Stimulated activated effector memory CD8-positive, alpha-beta T cell treated with anti-CD3 and anti-CD28 coated beads, Interleukin-12 subunit alpha, Interleukin-12 subunit beta, amount 100 ng/mL, for 72 hours (primary cell): ENCODE measurements at regions not wholly inside any gene's neighbourhood (a gene's known extent, or its start where the extent isn't known, plus 50 kb on each side); places are given as distances from the start of the nearest gene placed in this dataset.
A peak's percentile ranks its signal among the peaks of the same experiment; 100 is the strongest.
"Not testable (repeated sequence)": the region's sequence is repeated elsewhere in the genome, so short reads cannot be mapped to it uniquely, and the experiment has no call there.

Source experiments
- ATAC-seq: fragments of 150-1000 bp; cut with Tn5 transposase; 2 replicates; pipeline ENCODE4 v1.10.0; 2021
- DNase-seq, 2 donors: peaks; one replicate each; pipeline ENCODE4 v3.0.0; 2021 to 2022; ENCODE audit warnings: low spot score in 2 of 2
- H3K27ac Mint-ChIP-seq: one replicate; pipeline ENCODE4 v1.8.0; 2022; ENCODE audit warnings: mild to moderate bottlenecking, mixed read lengths
- H3K36me3 Mint-ChIP-seq: one replicate; pipeline ENCODE4 v1.8.0; 2022; ENCODE audit warnings: mild to moderate bottlenecking, mixed read lengths
- H3K4me1 Mint-ChIP-seq: one replicate; pipeline ENCODE4 v1.8.0; 2022; ENCODE audit warnings: mixed read lengths
- H3K4me3 Mint-ChIP-seq: one replicate; pipeline ENCODE4 v1.8.0; 2022; ENCODE audit warnings: mild to moderate bottlenecking, mixed read lengths
- H3K9me3 Mint-ChIP-seq: one replicate; pipeline ENCODE4 v1.8.0; 2022; ENCODE audit warnings: mixed read lengths

DNA sequence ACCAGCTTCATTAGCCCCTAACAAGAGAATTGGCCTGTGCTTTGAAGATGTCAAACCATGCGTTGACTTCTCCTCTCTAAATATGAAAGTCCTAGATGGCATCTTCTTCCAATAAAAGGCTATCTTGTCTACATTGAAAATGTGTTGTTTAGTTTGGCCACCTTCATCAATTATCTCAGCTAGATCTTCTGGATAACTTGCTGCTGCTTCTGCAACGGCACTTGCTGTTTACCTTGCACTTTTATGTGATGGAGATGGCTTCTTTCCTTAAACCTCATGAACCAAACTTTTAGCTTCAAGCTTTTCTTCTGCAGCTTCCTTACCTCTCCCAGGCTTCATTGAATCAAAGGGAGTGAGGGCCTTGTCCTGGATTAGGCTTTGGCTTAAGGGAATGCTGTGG, 58.6 kb upstream of the CSNK1E start:
- DNase-seq, ATAC-seq, H3K4me3 Mint-ChIP-seq: not testable (repeated sequence)
- Mint-ChIP-seq H3K9me3 (peaks cover 12% of the 10 kb centered on the region), H3K27ac (peak overlapping the region; percentile 35), H3K36me3 (peaks cover 26% of the 10 kb centered on the region), H3K4me1 (peaks cover 44% of the 10 kb centered on the region)

DNA sequence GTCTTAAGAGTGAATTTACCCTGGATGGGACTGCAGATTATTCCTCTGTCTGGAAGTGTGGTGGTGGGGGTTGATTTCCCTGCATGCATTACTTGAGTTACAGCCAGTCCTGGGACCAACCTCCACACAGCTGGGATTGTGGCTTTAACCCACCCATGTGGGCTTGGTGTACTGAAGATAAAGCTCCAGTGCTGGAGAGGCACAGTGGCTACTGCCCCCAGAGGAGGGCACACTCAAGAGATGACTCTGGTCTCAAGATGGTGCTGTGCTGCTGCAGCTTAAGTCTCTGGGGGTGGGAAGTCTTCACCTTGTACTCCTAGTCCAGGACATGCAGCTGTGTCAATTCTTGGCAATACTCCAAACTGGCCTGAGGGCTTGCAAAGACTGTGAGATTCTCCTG, 57.8 kb upstream of the CSNK1E start:
- peak overlapping the region; percentile 88 for H3K27ac Mint-ChIP-seq
- peaks cover 12% of the 10 kb centered on the region for H3K9me3 Mint-ChIP-seq
- ATAC-seq, DNase-seq: not testable (repeated sequence)
- peak overlapping the region; percentile 55 for H3K4me3 Mint-ChIP-seq
- peaks cover 19% of the 10 kb centered on the region for H3K36me3 Mint-ChIP-seq
- H3K4me1 Mint-ChIP-seq, result peaks cover 44% of the 10 kb centered on the region

DNA sequence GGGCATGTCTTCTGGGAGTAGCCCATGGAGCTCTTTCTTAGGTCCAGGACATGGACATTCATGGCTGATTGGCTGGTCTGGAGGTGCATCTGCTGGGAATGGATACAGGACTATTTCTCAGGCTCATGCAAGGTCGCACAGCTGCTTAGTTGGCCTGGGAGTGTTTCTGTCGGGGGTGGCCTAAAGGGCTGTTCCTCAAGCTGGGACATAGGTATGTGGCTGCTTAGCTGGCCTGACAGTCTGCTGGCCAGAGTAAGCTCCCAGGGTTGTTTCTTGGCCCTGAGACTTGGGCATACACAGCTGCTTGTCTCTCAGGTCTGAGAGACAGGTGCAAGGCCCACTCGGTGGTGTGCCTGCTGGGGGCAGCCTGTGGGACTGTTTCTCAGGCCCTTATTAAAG, 57.2 kb upstream of the CSNK1E start:
- H3K4me1 Mint-ChIP-seq, result peaks cover 44% of the 10 kb centered on the region

DNA sequence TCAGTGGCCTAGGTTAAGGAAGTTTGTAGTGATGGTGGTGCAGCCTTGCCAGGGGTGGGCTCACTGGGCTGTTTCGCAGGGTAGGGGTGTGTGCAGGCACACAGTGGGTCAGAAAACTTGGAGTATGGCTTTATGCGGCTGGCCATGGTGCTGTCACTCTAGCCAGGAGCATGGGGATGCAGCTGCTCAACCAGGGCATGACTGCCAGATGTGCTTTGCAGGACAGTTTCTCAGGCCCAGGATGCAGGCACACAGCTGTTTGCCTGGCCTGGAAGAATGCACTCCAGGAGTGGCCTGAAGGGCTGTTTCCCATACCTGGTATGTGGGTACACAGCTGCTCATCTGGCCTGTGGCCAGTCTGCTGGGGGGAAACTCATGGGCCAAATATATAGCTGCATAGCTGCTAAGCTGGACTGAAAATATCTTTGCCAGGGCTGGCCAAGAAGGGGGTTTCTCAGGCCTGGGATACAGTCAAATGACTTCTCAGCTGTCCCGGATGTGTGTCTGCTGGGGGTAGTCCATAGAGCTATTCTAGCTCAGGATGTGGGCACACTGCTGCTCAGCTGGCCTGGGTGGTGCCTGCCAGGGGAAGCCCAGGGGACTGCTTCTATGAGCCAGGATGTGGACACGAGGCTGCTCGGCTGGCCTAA, 56.7 kb upstream of the CSNK1E start:
- peaks cover 12% of the 10 kb centered on the region for H3K36me3 Mint-ChIP-seq
- H3K4me3 Mint-ChIP-seq, result peak overlapping the region; percentile 55

More for the DNA sequence above, 57.2 kb upstream of the CSNK1E start:
- H3K4me3 Mint-ChIP-seq, result peak overlapping the region; percentile 55
- peaks cover 13% of the 10 kb centered on the region for H3K36me3 Mint-ChIP-seq
- not testable (repeated sequence) for ATAC-seq, DNase-seq
- H3K9me3 Mint-ChIP-seq, result peaks cover 12% of the 10 kb centered on the region
- H3K27ac Mint-ChIP-seq, result peak overlapping the region; percentile 88

DNA sequence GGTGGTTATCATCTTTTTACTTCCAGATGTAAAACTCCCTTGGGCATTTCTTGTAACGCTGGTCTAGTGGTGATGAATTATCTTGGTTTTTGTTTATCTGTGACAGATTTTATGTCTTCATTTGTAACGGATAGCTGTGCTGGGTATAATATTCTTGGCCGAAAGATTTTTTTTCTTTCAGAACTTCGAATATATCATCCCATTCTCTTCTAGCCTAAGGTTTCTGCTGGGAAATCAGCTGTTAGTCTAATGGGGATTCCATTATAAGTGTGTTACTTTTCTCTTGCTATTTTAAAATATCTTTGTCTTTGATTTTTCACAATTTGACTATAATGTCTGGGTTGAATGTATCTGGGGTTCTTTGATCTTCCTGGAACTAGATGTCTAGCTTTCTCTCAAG, 55.4 kb upstream of the CSNK1E start:
- not testable (repeated sequence) for DNase-seq, H3K27ac Mint-ChIP-seq, ATAC-seq, H3K4me3 Mint-ChIP-seq, H3K36me3 Mint-ChIP-seq
- H3K9me3 Mint-ChIP-seq, result peaks cover 12% of the 10 kb centered on the region
- H3K4me1 Mint-ChIP-seq, result peaks cover 44% of the 10 kb centered on the region

More for the DNA sequence above, 56.7 kb upstream of the CSNK1E start:
- H3K9me3 Mint-ChIP-seq, result peaks cover 12% of the 10 kb centered on the region
- DNase-seq (peak in 1 of 2 donors; percentile 71), ATAC-seq (peak; percentile 88)
- peak overlapping the region; percentile 88 for H3K27ac Mint-ChIP-seq
- peaks cover 44% of the 10 kb centered on the region for H3K4me1 Mint-ChIP-seq

DNA sequence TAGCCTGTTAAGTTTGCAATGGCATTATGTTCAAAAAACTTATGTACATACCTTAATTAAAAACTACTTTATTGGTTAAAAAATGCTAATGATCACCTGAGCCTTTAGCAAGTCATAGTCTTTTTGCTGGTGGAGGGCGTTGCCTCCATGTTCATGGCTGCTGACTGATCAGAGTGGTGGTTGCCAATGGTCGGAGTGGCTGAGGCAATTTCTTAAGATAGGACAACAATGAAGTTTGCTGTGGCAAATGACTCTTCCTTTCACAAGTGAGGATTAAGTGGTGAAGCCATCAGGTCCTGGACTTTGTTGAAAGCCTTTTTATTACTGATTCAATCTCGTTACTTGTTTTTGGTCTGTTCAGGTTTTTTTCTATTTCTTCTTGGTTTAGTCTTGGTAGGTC, 53.3 kb upstream of the CSNK1E start:
- not testable (repeated sequence) for ATAC-seq, DNase-seq, H3K4me3 Mint-ChIP-seq, H3K36me3 Mint-ChIP-seq, H3K27ac Mint-ChIP-seq
- peaks cover 12% of the 10 kb centered on the region for H3K9me3 Mint-ChIP-seq
- H3K4me1 Mint-ChIP-seq, result peaks cover 33% of the 10 kb centered on the region

DNA sequence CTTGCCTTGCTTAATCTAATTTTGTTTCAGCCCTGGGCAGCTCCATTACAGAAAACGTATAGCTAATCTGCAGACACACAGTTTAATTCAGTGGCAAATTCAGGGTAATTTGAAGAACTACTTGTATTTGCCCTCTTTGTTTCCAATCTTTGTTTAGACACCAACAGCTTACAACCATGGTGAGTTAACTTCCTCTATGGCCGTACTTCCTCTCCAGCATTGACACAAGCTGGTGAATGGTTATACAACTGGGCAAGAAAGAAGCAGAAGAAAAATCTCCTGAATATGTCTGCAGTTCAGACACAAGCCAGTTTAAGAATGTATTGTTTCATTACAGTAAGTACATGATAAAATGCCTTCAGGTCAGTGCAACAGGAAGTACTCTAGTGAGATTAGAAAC, 51.9 kb upstream of the CSNK1E start:
- Mint-ChIP-seq H3K4me1 (peaks cover 24% of the 10 kb centered on the region), H3K9me3 (peaks cover 15% of the 10 kb centered on the region)
- not testable (repeated sequence) for H3K4me3 Mint-ChIP-seq, DNase-seq, ATAC-seq, H3K27ac Mint-ChIP-seq, H3K36me3 Mint-ChIP-seq
